ENCODE measurements at regions not wholly inside any gene's neighbourhood (a gene's known extent, or its start where the extent isn't known, plus 50 kb on each side); places are given as distances from the start of the nearest gene placed in this dataset.

- no peak for TF ChIP-seq POLR2A (IDR thresholded peaks at IDR 0.05)
- TF ChIP-seq CTCF (IDR thresholded peaks at IDR 0.05 in 4 of 5, conservative IDR thresholded peaks at IDR 0.05 in 1 of 5) = no peak
- Histone ChIP-seq H3K36me3 (no peaks in the 10 kb centered on the region), H3K9me3 (no peaks in the 10 kb centered on the region), H3K27me3 (no peaks in the 10 kb centered on the region), H3K27ac (no peak overlapping the region), H3K4me3 (no peak overlapping the region), H3K4me1 (peaks cover 14 to 20% of the 10 kb centered on the region in 2 donors)
- in situ Hi-C loops (cut with MboI; ENCODE audit: low sequenced_read_pairs in 4 of 4) = no loop called here
- DNase-seq (no peak), ATAC-seq (no peak)
- intact Hi-C loops (cut with DNase I; ENCODE audit: low total_unique reads) = no loop called here
Measured at GRCh38 chr5:115435065-115435777, 109.4 kb downstream of the FEM1C start.

GRCh38 chr5:115433918-115434317, 110.7 kb downstream of the FEM1C start:
- H3K9me3 ChIP-seq = no peaks in the 10 kb centered on the region
- in situ Hi-C loops (cut with MboI; ENCODE audit: low sequenced_read_pairs in 4 of 4) (no loop called here), intact Hi-C loops (cut with DNase I; ENCODE audit: low total_unique reads) (no loop called here)
- no peaks in the 10 kb centered on the region for H3K36me3 ChIP-seq
- DNase-seq (no peak), ATAC-seq (no peak)
- peaks cover 14 to 28% of the 10 kb centered on the region in 2 donors for H3K4me1 ChIP-seq
- no peak for TF ChIP-seq POLR2A (IDR thresholded peaks at IDR 0.05)
- TF ChIP-seq CTCF (IDR thresholded peaks at IDR 0.05 in 4 of 5, conservative IDR thresholded peaks at IDR 0.05 in 1 of 5) = no peak
- no peaks in the 10 kb centered on the region for H3K27me3 ChIP-seq
- H3K27ac ChIP-seq = no peak overlapping the region
- no peak overlapping the region for H3K4me3 ChIP-seq

DNA sequence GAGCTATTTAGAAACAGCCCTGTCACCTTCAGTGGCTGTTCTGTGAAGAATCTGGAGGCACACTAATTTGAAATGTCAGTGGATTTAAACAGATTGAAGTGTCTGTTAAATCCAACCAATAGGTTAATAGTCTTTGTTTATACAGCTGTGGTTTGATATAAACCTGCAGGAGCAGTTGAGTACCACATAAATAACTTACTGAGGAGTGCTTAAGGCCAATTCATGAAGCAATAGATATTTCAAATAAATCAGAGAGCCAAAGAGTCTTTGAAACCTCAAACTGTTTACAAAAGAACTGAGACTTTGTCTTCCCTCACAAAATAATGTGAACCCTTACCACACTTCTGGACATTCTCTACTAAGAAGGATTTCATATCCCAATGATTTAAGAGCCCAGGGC, 111.9 kb downstream of the FEM1C start:
- no peak overlapping the region for H3K4me3 ChIP-seq
- no peaks in the 10 kb centered on the region for H3K27me3 ChIP-seq
- ATAC-seq (no peak), DNase-seq (no peak)
- intact Hi-C loops (cut with DNase I; ENCODE audit: low total_unique reads) = no loop called here
- H3K36me3 ChIP-seq = no peaks in the 10 kb centered on the region
- no peaks in the 10 kb centered on the region for H3K9me3 ChIP-seq
- in situ Hi-C loops (cut with MboI; ENCODE audit: low sequenced_read_pairs in 4 of 4) = no loop called here
- H3K27ac ChIP-seq = no peak overlapping the region
- H3K4me1 ChIP-seq = peaks cover 26 to 35% of the 10 kb centered on the region in 2 donors
- TF ChIP-seq POLR2A (IDR thresholded peaks at IDR 0.05) (no peak), CTCF (IDR thresholded peaks at IDR 0.05 in 4 of 5, conservative IDR thresholded peaks at IDR 0.05 in 1 of 5) (no peak)

DNA sequence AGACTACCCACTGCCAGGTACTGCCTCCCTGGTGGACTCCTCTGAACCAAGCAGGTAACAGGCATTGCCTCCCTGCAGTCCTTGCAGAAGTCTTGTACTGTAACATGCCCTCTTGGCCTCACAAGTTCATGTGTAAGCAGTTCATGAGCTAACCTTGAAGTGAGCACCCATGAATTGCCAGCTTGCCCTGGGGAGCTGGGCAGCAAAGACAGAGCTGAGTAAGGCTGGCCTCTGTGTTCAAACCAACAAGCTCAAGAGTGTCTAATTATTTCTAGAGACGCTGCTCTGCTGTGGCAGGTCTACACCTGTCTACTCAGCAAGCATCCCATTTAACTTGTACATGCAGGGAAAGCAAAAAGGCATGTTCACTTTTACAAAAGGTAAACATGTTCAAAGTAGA, 113.5 kb downstream of the FEM1C start:
- in situ Hi-C loops (cut with MboI; ENCODE audit: low sequenced_read_pairs in 4 of 4) = no loop called here

More for the DNA sequence above, 113.5 kb downstream of the FEM1C start:
- ATAC-seq = no peak
- peaks cover 38% of the 10 kb centered on the region in 2 donors for H3K4me1 ChIP-seq
- H3K4me3 ChIP-seq = no peak overlapping the region
- H3K27ac ChIP-seq = no peak overlapping the region
- no peaks in the 10 kb centered on the region for H3K36me3 ChIP-seq
- no peaks in the 10 kb centered on the region for H3K27me3 ChIP-seq
- TF ChIP-seq CTCF (IDR thresholded peaks at IDR 0.05 in 4 of 5, conservative IDR thresholded peaks at IDR 0.05 in 1 of 5) (no peak), POLR2A (IDR thresholded peaks at IDR 0.05) (no peak)
- intact Hi-C loops (cut with DNase I; ENCODE audit: low total_unique reads) = no loop called here
- no peaks in the 10 kb centered on the region for H3K9me3 ChIP-seq
- DNase-seq = no peak
